PFSK-1 (cell line): ENCODE measurements at regions not wholly inside any gene's neighbourhood (a gene's known extent, or its start where the extent isn't known, plus 50 kb on each side); places are given as distances from the start of the nearest gene placed in this dataset.

Source experiments
- FOXP2 ChIP-seq: optimal IDR thresholded peaks from 2 replicates; pipeline ENCODE3; 2011; ENCODE audit warnings: borderline replicate concordance, control low read depth, inconsistent platforms; ENCODE audit not compliant: insufficient read depth; ENCODE audit errors: extremely low read length, extremely low read depth
- POLR2AphosphoS5 ChIP-seq: IDR thresholded peaks from 2 replicates; pipeline ENCODE4 v1.6.1; 2012; ENCODE audit warnings: low read depth, mild to moderate bottlenecking, control low read depth, low read length, moderate library complexity
- REST ChIP-seq, 2 experiments: IDR thresholded peaks; 2 replicates each; pipeline versions ENCODE4 v1.6.1 to v1.8.0; 2011 to 2012; ENCODE audit warnings: low read depth in 2 of 2, low read length in 2 of 2, control low read depth in 1 of 2, inconsistent platforms in 1 of 2, mild to moderate bottlenecking in 1 of 2, moderate library complexity in 1 of 2; ENCODE audit not compliant: insufficient read depth in 1 of 2
- SIN3A ChIP-seq: IDR thresholded peaks from 2 replicates; pipeline ENCODE4 v1.6.1; 2012; ENCODE audit warnings: mild to moderate bottlenecking, low read length, moderate library complexity, borderline replicate concordance; ENCODE audit not compliant: insufficient read depth
- TAF1 ChIP-seq: IDR thresholded peaks from 2 replicates; pipeline ENCODE4 v1.6.1; 2012; ENCODE audit warnings: low read length, control low read depth, borderline replicate concordance; ENCODE audit not compliant: insufficient read depth

- TF ChIP-seq REST (IDR thresholded peaks at IDR 0.05; ENCODE audit: insufficient read depth in 1 of 2, low read depth in 2 of 2, low read length in 2 of 2): no peak
Observed at GRCh38 chr12:14113031-14113430, 131.6 kb upstream of the GRIN2B start.

- no peak for TF ChIP-seq POLR2AphosphoS5
- no peak for TF ChIP-seq SIN3A
- TF ChIP-seq REST (IDR thresholded peaks at IDR 0.05; ENCODE audit: insufficient read depth in 1 of 2, low read depth in 2 of 2, low read length in 2 of 2): no peak
- no peak for TF ChIP-seq TAF1
- TF ChIP-seq FOXP2: no peak
Observed at GRCh38 chr12:14126692-14127091, 145.3 kb upstream of the GRIN2B start.

- no peak for TF ChIP-seq REST (IDR thresholded peaks at IDR 0.05; ENCODE audit: insufficient read depth in 1 of 2, low read depth in 2 of 2, low read length in 2 of 2)
- no peak for TF ChIP-seq FOXP2
- TF ChIP-seq SIN3A: no peak
- no peak for TF ChIP-seq TAF1
Observed at GRCh38 chr12:14129611-14130195, 148.3 kb upstream of the GRIN2B start.

- no peak for TF ChIP-seq SIN3A
- no peak for TF ChIP-seq TAF1
- no peak for TF ChIP-seq POLR2AphosphoS5
- no peak for TF ChIP-seq FOXP2
- TF ChIP-seq REST (IDR thresholded peaks at IDR 0.05; ENCODE audit: insufficient read depth in 1 of 2, low read depth in 2 of 2, low read length in 2 of 2): no peak
Observed at GRCh38 chr12:14135996-14136395, 154.6 kb upstream of the GRIN2B start.

- no peak for TF ChIP-seq POLR2AphosphoS5
- TF ChIP-seq TAF1: no peak
- TF ChIP-seq SIN3A: no peak
- no peak for TF ChIP-seq FOXP2
- TF ChIP-seq REST (IDR thresholded peaks at IDR 0.05; ENCODE audit: insufficient read depth in 1 of 2, low read depth in 2 of 2, low read length in 2 of 2): no peak
Observed at GRCh38 chr12:14138495-14138894, 157.1 kb upstream of the GRIN2B start.
